ENCODE measurements at regions not wholly inside any gene's neighbourhood (a gene's known extent, or its start where the extent isn't known, plus 50 kb on each side); places are given as distances from the start of the nearest gene placed in this dataset.

GRCh38 chr6:90375681-90376439, 79.2 kb upstream of the BACH2 start:
- TF ChIP-seq, protein P1, sequence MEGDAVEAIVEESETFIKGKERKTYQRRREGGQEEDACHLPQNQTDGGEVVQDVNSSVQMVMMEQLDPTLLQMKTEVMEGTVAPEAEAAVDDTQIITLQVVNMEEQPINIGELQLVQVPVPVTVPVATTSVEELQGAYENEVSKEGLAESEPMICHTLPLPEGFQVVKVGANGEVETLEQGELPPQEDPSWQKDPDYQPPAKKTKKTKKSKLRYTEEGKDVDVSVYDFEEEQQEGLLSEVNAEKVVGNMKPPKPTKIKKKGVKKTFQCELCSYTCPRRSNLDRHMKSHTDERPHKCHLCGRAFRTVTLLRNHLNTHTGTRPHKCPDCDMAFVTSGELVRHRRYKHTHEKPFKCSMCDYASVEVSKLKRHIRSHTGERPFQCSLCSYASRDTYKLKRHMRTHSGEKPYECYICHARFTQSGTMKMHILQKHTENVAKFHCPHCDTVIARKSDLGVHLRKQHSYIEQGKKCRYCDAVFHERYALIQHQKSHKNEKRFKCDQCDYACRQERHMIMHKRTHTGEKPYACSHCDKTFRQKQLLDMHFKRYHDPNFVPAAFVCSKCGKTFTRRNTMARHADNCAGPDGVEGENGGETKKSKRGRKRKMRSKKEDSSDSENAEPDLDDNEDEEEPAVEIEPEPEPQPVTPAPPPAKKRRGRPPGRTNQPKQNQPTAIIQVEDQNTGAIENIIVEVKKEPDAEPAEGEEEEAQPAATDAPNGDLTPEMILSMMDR (IDR thresholded peaks at IDR 0.05), result no peak
- no peak for TF ChIP-seq POLR2A (IDR thresholded peaks at IDR 0.05)
- Histone ChIP-seq H3K36me3 (no peaks in the 10 kb centered on the region), H3K27me3 (no peaks in the 10 kb centered on the region), H3K4me3 (no peak overlapping the region), H3K4me1 (peaks cover 0 to 5% of the 10 kb centered on the region in 2 donors), H3K27ac (peak overlapping the region; percentile 51 to 65), H3K9me3 (no peaks in the 10 kb centered on the region)
- intact Hi-C loops (cut with DNase I; ENCODE audit: low total_unique reads), result no loop called here
- no peak for DNase-seq

DNA sequence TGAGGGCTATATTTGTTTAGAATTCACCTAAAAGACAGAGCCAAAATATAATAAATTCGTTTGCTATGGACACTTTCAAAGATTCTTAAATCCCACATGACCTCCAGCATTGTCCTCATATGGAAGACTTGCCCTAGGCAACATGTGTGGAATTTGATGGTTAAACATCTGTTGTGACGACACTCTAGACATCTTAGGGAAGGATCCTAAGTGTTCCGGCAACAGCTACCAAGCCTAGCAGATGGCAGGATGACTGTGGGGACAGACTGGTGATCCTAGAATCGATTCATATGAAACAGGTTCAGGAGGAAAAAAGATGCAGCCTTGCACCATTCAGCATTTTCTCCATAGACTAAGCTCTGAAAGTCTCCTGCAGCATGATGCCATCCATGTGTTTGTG, 77.6 kb upstream of the BACH2 start:
- intact Hi-C loops (cut with DNase I; ENCODE audit: low total_unique reads), result no loop called here
- H3K36me3 ChIP-seq, result no peaks in the 10 kb centered on the region
- H3K27ac ChIP-seq, result no peak overlapping the region
- no peaks in the 10 kb centered on the region for H3K27me3 ChIP-seq
- H3K9me3 ChIP-seq, result no peaks in the 10 kb centered on the region
- H3K4me3 ChIP-seq, result no peak overlapping the region
- peaks cover 0 to 5% of the 10 kb centered on the region in 2 donors for H3K4me1 ChIP-seq
- TF ChIP-seq POLR2A (IDR thresholded peaks at IDR 0.05), result no peak
- TF ChIP-seq, protein P1 (IDR thresholded peaks at IDR 0.05), result no peak
- DNase-seq, result no peak

DNA sequence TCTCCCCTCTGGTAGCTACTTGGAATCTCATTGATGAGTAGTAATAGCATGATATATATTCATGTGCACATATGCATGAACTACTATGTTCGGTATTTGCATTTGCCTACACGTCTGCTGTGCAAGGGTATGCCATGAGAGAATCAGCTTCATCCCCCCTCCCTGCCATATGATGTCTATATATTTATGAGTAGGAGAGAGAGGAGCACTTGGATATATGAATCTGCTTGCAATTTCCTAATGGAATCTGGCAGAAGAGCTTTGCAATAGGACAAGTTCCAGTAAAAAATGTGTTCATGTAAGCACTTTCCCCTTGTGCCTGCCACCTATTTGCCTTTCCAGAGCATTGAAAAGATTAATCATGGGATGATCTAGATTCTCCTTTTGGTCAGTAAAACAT, 76.2 kb upstream of the BACH2 start:
- Histone ChIP-seq H3K27ac (no peak overlapping the region), H3K36me3 (no peaks in the 10 kb centered on the region), H3K9me3 (no peaks in the 10 kb centered on the region), H3K4me1 (peaks cover 0 to 5% of the 10 kb centered on the region in 2 donors), H3K27me3 (no peaks in the 10 kb centered on the region), H3K4me3 (no peak overlapping the region)
- DNase-seq, result no peak
- no peak for TF ChIP-seq POLR2A (IDR thresholded peaks at IDR 0.05)
- TF ChIP-seq, protein P1 (IDR thresholded peaks at IDR 0.05), result no peak
- intact Hi-C loops (cut with DNase I; ENCODE audit: low total_unique reads), result no loop called here

GRCh38 chr6:90372450-90372849, 75.8 kb upstream of the BACH2 start:
- Histone ChIP-seq H3K9me3 (no peaks in the 10 kb centered on the region), H3K27me3 (no peaks in the 10 kb centered on the region), H3K4me1 (peaks cover 0 to 5% of the 10 kb centered on the region in 2 donors), H3K36me3 (no peaks in the 10 kb centered on the region), H3K4me3 (no peak overlapping the region), H3K27ac (no peak overlapping the region)
- intact Hi-C loops (cut with DNase I; ENCODE audit: low total_unique reads), result no loop called here
- DNase-seq, result no peak
- TF ChIP-seq POLR2A (IDR thresholded peaks at IDR 0.05), result no peak
- TF ChIP-seq, protein P1 (IDR thresholded peaks at IDR 0.05), result no peak

DNA sequence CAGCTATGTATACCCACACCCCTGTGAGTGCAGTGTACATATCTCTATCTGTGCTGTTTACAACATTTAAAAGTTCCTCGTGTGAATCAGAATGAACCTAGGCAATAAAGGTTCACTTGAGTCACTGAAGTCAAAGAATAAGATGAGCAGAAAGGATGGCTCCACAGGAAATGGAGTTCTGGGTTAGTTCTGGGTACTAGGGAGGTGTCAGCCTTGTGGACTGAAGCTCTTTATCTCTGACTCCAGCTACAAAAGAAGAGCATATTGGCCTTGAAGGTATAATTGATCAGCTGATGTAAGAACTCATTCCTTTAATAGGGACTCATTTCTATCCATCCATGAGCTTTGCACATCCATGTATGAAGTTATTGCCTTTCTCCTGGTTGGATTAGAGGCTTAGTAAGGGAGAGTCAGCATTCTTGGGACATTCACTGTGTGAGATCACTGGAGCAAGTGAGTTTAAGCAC, 73.9 kb upstream of the BACH2 start:
- intact Hi-C loops (cut with DNase I; ENCODE audit: low total_unique reads), result no loop called here
- Histone ChIP-seq H3K36me3 (no peaks in the 10 kb centered on the region), H3K9me3 (no peaks in the 10 kb centered on the region), H3K4me1 (no peaks in the 10 kb centered on the region), H3K27me3 (no peaks in the 10 kb centered on the region), H3K4me3 (no peak overlapping the region), H3K27ac (no peak overlapping the region)
- TF ChIP-seq, protein P1 (IDR thresholded peaks at IDR 0.05), result no peak
- TF ChIP-seq POLR2A (IDR thresholded peaks at IDR 0.05), result no peak
- no peak for DNase-seq

Data from uterus (tissue), 3 donors.